Type B pancreatic cell (in vitro differentiated cells): ENCODE measurements at regions not wholly inside any gene's neighbourhood (a gene's known extent, or its start where the extent isn't known, plus 50 kb on each side); places are given as distances from the start of the nearest gene placed in this dataset.
A peak's percentile ranks its signal among the peaks of the same experiment; 100 is the strongest.

Source experiments
- DNase-seq: peaks from one replicate; pipeline ENCODE4 v3.0.0; 2021; ENCODE audit warnings: mixed read lengths; ENCODE audit not compliant: unreplicated experiment; ENCODE audit errors: extremely low spot score
- H3K27ac Mint-ChIP-seq: 2 replicates; pipeline ENCODE4 v1.8.0; 2021; ENCODE audit warnings: mild to moderate bottlenecking, mixed read lengths
- H3K27me3 Mint-ChIP-seq: 2 replicates; pipeline ENCODE4 v1.8.0; 2021; ENCODE audit warnings: mixed read lengths
- H3K36me3 Mint-ChIP-seq: 2 replicates; pipeline ENCODE4 v1.8.0; 2021; ENCODE audit warnings: mixed read lengths
- H3K4me1 Mint-ChIP-seq: one replicate; pipeline ENCODE4 v1.8.0; 2021; ENCODE audit warnings: mixed read lengths; ENCODE audit not compliant: unreplicated experiment
- H3K4me3 Mint-ChIP-seq: 2 replicates; pipeline ENCODE4 v1.8.0; 2021; ENCODE audit warnings: mild to moderate bottlenecking, mixed read lengths
- H3K9me3 Mint-ChIP-seq: 2 replicates; pipeline ENCODE4 v1.8.0; 2021; ENCODE audit warnings: mixed read lengths
- CTCF ChIP-seq: fragments of 200-600 bp; sonication (generic); conservative IDR thresholded peaks from 2 replicates; pipeline ENCODE4 v1.5.0; 2021; ENCODE audit warnings: antibody characterized with exemption, mild to moderate bottlenecking

GRCh38 chr6:168227840-168228239 lies 91.7 kb downstream of the DACT2 start:
- Mint-ChIP-seq H3K27ac (no peak overlapping the region), H3K4me3 (no peak overlapping the region), H3K9me3 (no peaks in the 10 kb centered on the region), H3K27me3 (peaks cover 8% of the 10 kb centered on the region), H3K4me1 (peaks cover 49% of the 10 kb centered on the region), H3K36me3 (no peaks in the 10 kb centered on the region)
- TF ChIP-seq CTCF = no peak
- DNase-seq = no peak

GRCh38 chr6:168226902-168227318 lies 92.7 kb downstream of the DACT2 start:
- Mint-ChIP-seq H3K4me3 (peak overlapping the region; percentile 60), H3K27ac (peak overlapping the region; percentile 61), H3K4me1 (peaks cover 49% of the 10 kb centered on the region), H3K27me3 (peaks cover 8% of the 10 kb centered on the region), H3K9me3 (no peaks in the 10 kb centered on the region), H3K36me3 (no peaks in the 10 kb centered on the region)
- TF ChIP-seq CTCF = no peak
- no peak for DNase-seq

GRCh38 chr6:168226061-168226752 lies 93.4 kb downstream of the DACT2 start:
- peaks cover 8% of the 10 kb centered on the region for H3K27me3 Mint-ChIP-seq

GRCh38 chr6:168225471-168225911 lies 94.1 kb downstream of the DACT2 start:
- Mint-ChIP-seq H3K36me3 (no peaks in the 10 kb centered on the region), H3K9me3 (no peaks in the 10 kb centered on the region), H3K4me3 (no peak overlapping the region), H3K27me3 (peaks cover 4% of the 10 kb centered on the region), H3K4me1 (peaks cover 35% of the 10 kb centered on the region), H3K27ac (peak overlapping the region; percentile 58)
- DNase-seq = no peak
- TF ChIP-seq CTCF = no peak

More at GRCh38 chr6:168226061-168226752, 93.4 kb downstream of the DACT2 start:
- Mint-ChIP-seq H3K9me3 (no peaks in the 10 kb centered on the region), H3K36me3 (no peaks in the 10 kb centered on the region), H3K27ac (peak overlapping the region; percentile 20), H3K4me3 (peak overlapping the region; percentile 17), H3K4me1 (peaks cover 42% of the 10 kb centered on the region)
- DNase-seq = no peak
- no peak for TF ChIP-seq CTCF

- H3K9me3 Mint-ChIP-seq = no peaks in the 10 kb centered on the region
- H3K27me3 Mint-ChIP-seq = peaks cover 4% of the 10 kb centered on the region
- H3K4me3 Mint-ChIP-seq = no peak overlapping the region
- H3K4me1 Mint-ChIP-seq = peaks cover 35% of the 10 kb centered on the region
- no peaks in the 10 kb centered on the region for H3K36me3 Mint-ChIP-seq
- no peak for TF ChIP-seq CTCF
- no peak overlapping the region for H3K27ac Mint-ChIP-seq
- no peak for DNase-seq
Observed at GRCh38 chr6:168223755-168224154, 95.8 kb downstream of the DACT2 start.
